Vagina (tissue), 2 donors: ENCODE measurements at regions not wholly inside any gene's neighbourhood (a gene's known extent, or its start where the extent isn't known, plus 50 kb on each side); places are given as distances from the start of the nearest gene placed in this dataset.

ENCODE experiments used
- DNase-seq, 2 donors: peaks; one replicate each; pipeline ENCODE4 v3.0.0-alpha.2; 2017; ENCODE audit errors: extremely low spot score in 2 of 2
- H3K27ac ChIP-seq: fragments of 200-600 bp; sonication (generic); one replicate; pipeline ENCODE4 v1.5.1; 2019
- H3K27me3 ChIP-seq: fragments of 200-600 bp; sonication (generic); one replicate; pipeline ENCODE4 v1.5.1; 2019
- H3K36me3 ChIP-seq, 2 donors: fragments of 200-600 bp; sonication (generic); one replicate each; pipeline ENCODE4 v1.5.1; 2017 to 2019
- H3K4me1 ChIP-seq: fragments of 200-600 bp; sonication (generic); one replicate; pipeline ENCODE4 v1.5.1; 2019
- H3K4me3 ChIP-seq, 2 donors: fragments of 200-600 bp; sonication (generic); 1 replicate in 1 of 2; 2 replicates in 1 of 2; pipeline ENCODE4 v1.5.1; 2016 to 2019
- H3K9me3 ChIP-seq: fragments of 200-600 bp; sonication (generic); one replicate; pipeline ENCODE4 v1.5.1; 2019
- CTCF ChIP-seq, 3 experiments: fragments of 450-650 bp in 2 of 3; fragments of 200-600 bp in 1 of 3; sonication (generic) in 1 of 3; IDR thresholded peaks; one replicate each; pipeline ENCODE4 v1.5.1; 2017 to 2019; ENCODE audit warnings: antibody characterized with exemption in 3 of 3, mild to moderate bottlenecking in 2 of 3, moderate library complexity in 2 of 3
- POLR2A ChIP-seq, 2 donors: fragments of 450-650 bp; IDR thresholded peaks; one replicate each; pipeline ENCODE4 v1.6.1; 2017; ENCODE audit warnings: antibody characterized with exemption in 2 of 2, mild to moderate bottlenecking in 2 of 2, moderate library complexity in 2 of 2
- POLR2AphosphoS5 ChIP-seq, 2 donors: sonication (generic); formaldehyde crosslinking; IDR thresholded peaks; one replicate each; pipeline ENCODE4 v1.9.0; 2017; ENCODE audit warnings: antibody characterized with exemption in 2 of 2, mild to moderate bottlenecking in 2 of 2, low read depth in 1 of 2; ENCODE audit not compliant: insufficient read depth in 1 of 2
- intact Hi-C: fragments of 100-400 bp; cut with DNase I; formaldehyde crosslinking; loops from one replicate; pipeline ENCODE4 v1.15.1; 2023

- TF ChIP-seq POLR2AphosphoS5 (IDR thresholded peaks at IDR 0.05; ENCODE audit: insufficient read depth in 1 of 2, low read depth in 1 of 2) (no peak), POLR2A (IDR thresholded peaks at IDR 0.05) (no peak), CTCF (IDR thresholded peaks at IDR 0.05) (no peak)
- H3K4me1 ChIP-seq = no peaks in the 10 kb centered on the region
- intact Hi-C loops = no loop called here
- H3K36me3 ChIP-seq = no peaks in the 10 kb centered on the region
- H3K27me3 ChIP-seq = no peaks in the 10 kb centered on the region
- DNase-seq = no peak
- no peak overlapping the region for H3K27ac ChIP-seq
- no peaks in the 10 kb centered on the region for H3K9me3 ChIP-seq
- no peak overlapping the region for H3K4me3 ChIP-seq
Measured at GRCh38 chr1:30179942-30180543, 543.3 kb downstream of the MATN1 start.

- Histone ChIP-seq H3K4me1 (no peaks in the 10 kb centered on the region), H3K4me3 (no peak overlapping the region), H3K9me3 (no peaks in the 10 kb centered on the region), H3K27ac (no peak overlapping the region), H3K27me3 (no peaks in the 10 kb centered on the region), H3K36me3 (no peaks in the 10 kb centered on the region)
- TF ChIP-seq POLR2A (IDR thresholded peaks at IDR 0.05) (no peak), CTCF (IDR thresholded peaks at IDR 0.05) (no peak), POLR2AphosphoS5 (IDR thresholded peaks at IDR 0.05; ENCODE audit: insufficient read depth in 1 of 2, low read depth in 1 of 2) (no peak)
- DNase-seq = no peak
- intact Hi-C loops = no loop called here
Measured at GRCh38 chr1:30176477-30176876, 546.9 kb downstream of the MATN1 start.

- intact Hi-C loops = no loop called here
- TF ChIP-seq CTCF (IDR thresholded peaks at IDR 0.05) (no peak), POLR2A (IDR thresholded peaks at IDR 0.05) (no peak), POLR2AphosphoS5 (IDR thresholded peaks at IDR 0.05; ENCODE audit: insufficient read depth in 1 of 2, low read depth in 1 of 2) (no peak)
- Histone ChIP-seq H3K36me3 (no peaks in the 10 kb centered on the region), H3K27me3 (no peaks in the 10 kb centered on the region), H3K27ac (no peak overlapping the region), H3K4me1 (no peaks in the 10 kb centered on the region), H3K4me3 (no peak overlapping the region), H3K9me3 (no peaks in the 10 kb centered on the region)
- DNase-seq = no peak
Measured at GRCh38 chr1:30174499-30174898, 548.9 kb downstream of the MATN1 start.

GRCh38 chr1:30173560-30173959 lies 549.8 kb downstream of the MATN1 start:
- Histone ChIP-seq H3K4me3 (no peak overlapping the region), H3K9me3 (no peaks in the 10 kb centered on the region), H3K27me3 (no peaks in the 10 kb centered on the region), H3K27ac (no peak overlapping the region), H3K4me1 (no peaks in the 10 kb centered on the region), H3K36me3 (no peaks in the 10 kb centered on the region)
- no peak for DNase-seq
- no peak for TF ChIP-seq CTCF (IDR thresholded peaks at IDR 0.05)
- TF ChIP-seq POLR2A (IDR thresholded peaks at IDR 0.05) = no peak
- intact Hi-C loops = no loop called here

GRCh38 chr1:30172757-30173156 lies 550.6 kb downstream of the MATN1 start:
- TF ChIP-seq POLR2A (IDR thresholded peaks at IDR 0.05) (no peak), POLR2AphosphoS5 (IDR thresholded peaks at IDR 0.05; ENCODE audit: insufficient read depth in 1 of 2, low read depth in 1 of 2) (no peak), CTCF (IDR thresholded peaks at IDR 0.05) (no peak)
- H3K27me3 ChIP-seq = no peaks in the 10 kb centered on the region
- no peaks in the 10 kb centered on the region for H3K4me1 ChIP-seq
- no peak overlapping the region for H3K27ac ChIP-seq
- intact Hi-C loops = no loop called here
- H3K36me3 ChIP-seq = no peaks in the 10 kb centered on the region
- peak; percentile 60 to 72 for DNase-seq
- H3K9me3 ChIP-seq = no peaks in the 10 kb centered on the region
- no peak overlapping the region for H3K4me3 ChIP-seq
